ENCODE measurements at regions not wholly inside any gene's neighbourhood (a gene's known extent, or its start where the extent isn't known, plus 50 kb on each side); places are given as distances from the start of the nearest gene placed in this dataset.

- H3K9me2 ChIP-seq (ENCODE audit: insufficient read depth), result no peaks in the 10 kb centered on the region
- DNase-seq (ENCODE audit: low read depth, low spot score), result no peak
- peaks cover 0 to 6% of the 10 kb centered on the region in 2 experiments; a peak in 1 of 4 replicates for H3K4me1 ChIP-seq (ENCODE audit: control insufficient read depth in 1 of 2, insufficient read depth in 2 of 2, low read length in 2 of 2)
- no peaks in the 10 kb centered on the region for H4K20me1 ChIP-seq (ENCODE audit: insufficient read depth)
- H3K27ac ChIP-seq (ENCODE audit: low read depth, low read length), result no peak overlapping the region
- no peaks in the 10 kb centered on the region for H3K79me2 ChIP-seq (ENCODE audit: insufficient read depth, low read length)
- CTCF ChIA-PET, result interaction anchor here (1.0 kb wide), 1 partner anchor 391 kb away, joined by 3 read pairs; no protein-coding TSS in a partner anchor
- ATAC-seq, result no peak
- BruUV-seq (replicated peaks), result no TSS peak
- no peaks in the 10 kb centered on the region; the same call in 1 of the 2 replicates for H3K27me3 ChIP-seq (ENCODE audit: insufficient read depth, low read length)
- H3K9me3 ChIP-seq (ENCODE audit: control insufficient read depth in 1 of 2, insufficient read depth in 1 of 2, low read depth in 1 of 2, low read length in 2 of 2), result peaks cover 4 to 15% of the 10 kb centered on the region in 2 experiments; a peak in 3 of 4 replicates
- intact Hi-C loops (cut with micrococcal nuclease), result no loop called here
- no peak overlapping the region for H3K4me2 ChIP-seq (ENCODE audit: low read length)
- no peak overlapping the region for H3K9ac ChIP-seq (ENCODE audit: low read length)
- no peak overlapping the region for H2AFZ ChIP-seq (ENCODE audit: low read depth, low read length, poor library complexity, severe bottlenecking)
- H3K4me3 ChIP-seq (replicated peaks in 1 of 2; ENCODE audit: low read depth in 1 of 2, low read length in 2 of 2), result no peak overlapping the region
- TF ChIP-seq ELF1 (IDR thresholded peaks at IDR 0.05; ENCODE audit: borderline replicate concordance, low read depth), result no peak
- TF ChIP-seq EZH2phosphoT487 (IDR thresholded peaks at IDR 0.05; ENCODE audit: borderline replicate concordance), result no peak
- no peak for TF ChIP-seq EZH2 (IDR thresholded peaks at IDR 0.05)
- TF ChIP-seq CBX3 (IDR thresholded peaks at IDR 0.05; ENCODE audit: low read depth), result no peak
- TF ChIP-seq SRF (IDR thresholded peaks at IDR 0.05; ENCODE audit: low read depth), result no peak
- TF ChIP-seq POLR2A (IDR thresholded peaks at IDR 0.05; ENCODE audit: borderline replicate concordance, extremely low read depth, insufficient read depth, insufficient read length), result no peak
- TF ChIP-seq, protein P1, sequence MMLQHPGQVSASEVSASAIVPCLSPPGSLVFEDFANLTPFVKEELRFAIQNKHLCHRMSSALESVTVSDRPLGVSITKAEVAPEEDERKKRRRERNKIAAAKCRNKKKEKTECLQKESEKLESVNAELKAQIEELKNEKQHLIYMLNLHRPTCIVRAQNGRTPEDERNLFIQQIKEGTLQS (IDR thresholded peaks at IDR 0.05), result no peak
- TF ChIP-seq EGR1 (IDR thresholded peaks at IDR 0.05; ENCODE audit: low read depth), result no peak
- TF ChIP-seq RAD21 (IDR thresholded peaks at IDR 0.05; ENCODE audit: low read depth), result no peak
- TF ChIP-seq CEBPB (IDR thresholded peaks at IDR 0.05; ENCODE audit: low read depth), result no peak
- H3K36me3 ChIP-seq (ENCODE audit: control insufficient read depth in 1 of 2, insufficient read depth in 2 of 2, low read length in 2 of 2), result no peaks in the 10 kb centered on the region
- POLR2A ChIA-PET, result no interaction called here
- RAD21 ChIA-PET (ENCODE audit: low non-redundant PET in 1 of 2, low total read pairs in 2 of 2, uncharacterized antibody in 2 of 2, unreplicated experiment in 2 of 2), result no interaction called here
These were observed 177.4 kb upstream of the SDK2 start for GRCh38 chr17:73821665-73822064.

DNA sequence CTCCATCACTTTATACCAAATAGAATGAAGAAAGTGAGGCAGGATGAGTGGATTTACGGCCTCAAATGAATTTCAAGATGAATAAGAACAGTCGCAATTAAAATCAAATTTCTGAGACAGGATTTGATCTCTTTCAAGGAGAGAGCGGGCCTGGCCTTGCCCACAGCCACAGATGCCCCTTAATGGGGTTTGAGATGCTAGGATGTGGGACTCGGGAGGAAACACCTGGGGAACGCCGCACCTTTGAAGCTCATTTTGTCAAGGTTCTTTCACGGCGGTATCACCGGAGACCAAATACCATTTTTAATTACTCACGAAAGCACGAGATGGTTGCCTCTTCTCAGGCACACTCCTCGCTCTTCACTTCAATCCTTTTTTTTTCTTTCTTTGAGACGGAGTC, 178.1 kb upstream of the SDK2 start:
- intact Hi-C loops (cut with micrococcal nuclease), result no loop called here
- CTCF ChIA-PET, result no interaction called here
- TF ChIP-seq POLR2AphosphoS5 (IDR thresholded peaks at IDR 0.05; ENCODE audit: low read depth, low read length), result no peak
- TF ChIP-seq, protein P2, sequence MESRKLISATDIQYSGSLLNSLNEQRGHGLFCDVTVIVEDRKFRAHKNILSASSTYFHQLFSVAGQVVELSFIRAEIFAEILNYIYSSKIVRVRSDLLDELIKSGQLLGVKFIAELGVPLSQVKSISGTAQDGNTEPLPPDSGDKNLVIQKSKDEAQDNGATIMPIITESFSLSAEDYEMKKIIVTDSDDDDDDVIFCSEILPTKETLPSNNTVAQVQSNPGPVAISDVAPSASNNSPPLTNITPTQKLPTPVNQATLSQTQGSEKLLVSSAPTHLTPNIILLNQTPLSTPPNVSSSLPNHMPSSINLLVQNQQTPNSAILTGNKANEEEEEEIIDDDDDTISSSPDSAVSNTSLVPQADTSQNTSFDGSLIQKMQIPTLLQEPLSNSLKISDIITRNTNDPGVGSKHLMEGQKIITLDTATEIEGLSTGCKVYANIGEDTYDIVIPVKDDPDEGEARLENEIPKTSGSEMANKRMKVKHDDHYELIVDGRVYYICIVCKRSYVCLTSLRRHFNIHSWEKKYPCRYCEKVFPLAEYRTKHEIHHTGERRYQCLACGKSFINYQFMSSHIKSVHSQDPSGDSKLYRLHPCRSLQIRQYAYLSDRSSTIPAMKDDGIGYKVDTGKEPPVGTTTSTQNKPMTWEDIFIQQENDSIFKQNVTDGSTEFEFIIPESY (IDR thresholded peaks at IDR 0.05; ENCODE audit: extremely low read depth, insufficient replicate concordance, low read length), result no peak
- TF ChIP-seq EZH2phosphoT487 (IDR thresholded peaks at IDR 0.05; ENCODE audit: borderline replicate concordance), result no peak
- TF ChIP-seq SRF (IDR thresholded peaks at IDR 0.05; ENCODE audit: low read depth), result no peak
- TF ChIP-seq, protein P3, sequence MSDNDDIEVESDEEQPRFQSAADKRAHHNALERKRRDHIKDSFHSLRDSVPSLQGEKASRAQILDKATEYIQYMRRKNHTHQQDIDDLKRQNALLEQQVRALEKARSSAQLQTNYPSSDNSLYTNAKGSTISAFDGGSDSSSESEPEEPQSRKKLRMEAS (IDR thresholded peaks at IDR 0.05), result no peak
- TF ChIP-seq YY1 (IDR thresholded peaks at IDR 0.05; ENCODE audit: extremely low read depth, insufficient replicate concordance, low read depth, low read length), result no peak
- H3K9me3 ChIP-seq (ENCODE audit: control insufficient read depth in 1 of 2, insufficient read depth in 1 of 2, low read depth in 1 of 2, low read length in 2 of 2), result peaks cover 4 to 15% of the 10 kb centered on the region in 2 experiments; a peak in 3 of 4 replicates
- no peaks in the 10 kb centered on the region for H3K79me2 ChIP-seq (ENCODE audit: insufficient read depth, low read length)
- H3K36me3 ChIP-seq (ENCODE audit: control insufficient read depth in 1 of 2, insufficient read depth in 2 of 2, low read length in 2 of 2), result no peaks in the 10 kb centered on the region
- no peak overlapping the region for H3K27ac ChIP-seq (ENCODE audit: low read depth, low read length)
- H3K9ac ChIP-seq (ENCODE audit: low read length), result no peak overlapping the region
- no peak overlapping the region for H2AFZ ChIP-seq (ENCODE audit: low read depth, low read length, poor library complexity, severe bottlenecking)
- H3K4me1 ChIP-seq (ENCODE audit: control insufficient read depth in 1 of 2, insufficient read depth in 2 of 2, low read length in 2 of 2), result peaks cover 0 to 6% of the 10 kb centered on the region in 2 experiments; a peak in 1 of 4 replicates
- peaks cover 5% of the 10 kb centered on the region; the same call in 1 of the 2 replicates for H3K27me3 ChIP-seq (ENCODE audit: insufficient read depth, low read length)
- ATAC-seq, result no peak
- DNase-seq (ENCODE audit: low read depth, low spot score), result no peak
- POLR2A ChIA-PET, result no interaction called here
- H4K20me1 ChIP-seq (ENCODE audit: insufficient read depth), result no peaks in the 10 kb centered on the region
- BruUV-seq (replicated peaks), result no TSS peak
- H3K4me2 ChIP-seq (ENCODE audit: low read length), result no peak overlapping the region
- no peak overlapping the region for H3K4me3 ChIP-seq (replicated peaks in 1 of 2; ENCODE audit: low read depth in 1 of 2, low read length in 2 of 2)
- RAD21 ChIA-PET (ENCODE audit: low non-redundant PET in 1 of 2, low total read pairs in 2 of 2, uncharacterized antibody in 2 of 2, unreplicated experiment in 2 of 2), result no interaction called here
- H3K9me2 ChIP-seq (ENCODE audit: insufficient read depth), result no peaks in the 10 kb centered on the region

Data from HCT116 (cell line).